ENCODE measurements at regions not wholly inside any gene's neighbourhood (a gene's known extent, or its start where the extent isn't known, plus 50 kb on each side); places are given as distances from the start of the nearest gene placed in this dataset.

- TF ChIP-seq POLR2A (IDR thresholded peaks at IDR 0.05; ENCODE audit: low read length) (no peak), GATA1 (IDR thresholded peaks at IDR 0.05; ENCODE audit: low read depth, low read length) (no peak)
Observed at GRCh38 chr2:236888794-236889780, 196.6 kb upstream of the COPS8 start.

Measured in erythroblast (primary cell).